Calu3 (cell line): ENCODE measurements at regions not wholly inside any gene's neighbourhood (a gene's known extent, or its start where the extent isn't known, plus 50 kb on each side); places are given as distances from the start of the nearest gene placed in this dataset.

Experiments used
- BruUV-seq: library from RNA; stranded (reverse); fragments of 400-500 nt; replicated peaks from 2 replicates; lab custom pipeline; 2021; lab: Mats Ljungman, UMichigan
- CTCF ChIA-PET: fragments of 300-600 bp; sonication (Branson Sonifier 250); formaldehyde crosslinking; loops from one replicate; lab custom pipeline; 2022; ENCODE audit warnings: antibody characterized with exemption; lab: Charles Lee
- DNase-seq: peaks from one replicate; pipeline ENCODE4 v3.0.0; 2022
- H3K27ac Mint-ChIP-seq: one replicate; pipeline ENCODE4 v1.8.0; 2022; ENCODE audit warnings: mixed read lengths; ENCODE audit not compliant: unreplicated experiment
- H3K27me3 Mint-ChIP-seq: one replicate; pipeline ENCODE4 v1.8.0; 2022; ENCODE audit warnings: mixed read lengths; ENCODE audit not compliant: unreplicated experiment
- H3K36me3 Mint-ChIP-seq: one replicate; pipeline ENCODE4 v1.8.0; 2022; ENCODE audit warnings: mild to moderate bottlenecking, moderate library complexity, mixed read lengths; ENCODE audit not compliant: insufficient read depth, unreplicated experiment
- H3K4me1 Mint-ChIP-seq: one replicate; pipeline ENCODE4 v1.8.0; 2022; ENCODE audit warnings: mild to moderate bottlenecking, low read depth, mixed read lengths; ENCODE audit not compliant: unreplicated experiment
- H3K4me3 Mint-ChIP-seq: one replicate; pipeline ENCODE4 v1.8.0; 2022; ENCODE audit warnings: mild to moderate bottlenecking, low read depth, moderate library complexity, mixed read lengths; ENCODE audit not compliant: unreplicated experiment
- H3K9me3 Mint-ChIP-seq: one replicate; pipeline ENCODE4 v1.8.0; 2022; ENCODE audit warnings: low read depth, mixed read lengths; ENCODE audit not compliant: unreplicated experiment
- CTCF ChIP-seq: fragments of 200-600 bp; IDR thresholded peaks from one replicate; pipeline ENCODE4 v1.8.0; 2022; ENCODE audit warnings: antibody characterized with exemption; ENCODE audit not compliant: unreplicated experiment
- intact Hi-C: fragments of 100-400 bp; cut with micrococcal nuclease; formaldehyde crosslinking; loops from one replicate; pipeline ENCODE4 v1.10.0; 2022; ENCODE audit not compliant: unreplicated experiment

GRCh38 chr9:32877103-32877502 lies 93.8 kb downstream of the TMEM215 start:
- H3K4me3 Mint-ChIP-seq, result no peak overlapping the region
- no peak overlapping the region for H3K27ac Mint-ChIP-seq
- CTCF ChIA-PET, result no interaction called here
- DNase-seq, result no peak
- no peaks in the 10 kb centered on the region for H3K9me3 Mint-ChIP-seq
- no TSS peak for BruUV-seq
- peaks cover 19% of the 10 kb centered on the region for H3K27me3 Mint-ChIP-seq
- TF ChIP-seq CTCF, result no peak
- intact Hi-C loops, result no loop called here
- no peaks in the 10 kb centered on the region for H3K4me1 Mint-ChIP-seq
- H3K36me3 Mint-ChIP-seq, result no peaks in the 10 kb centered on the region

GRCh38 chr9:32877639-32878217 lies 94.4 kb downstream of the TMEM215 start:
- no peaks in the 10 kb centered on the region for H3K9me3 Mint-ChIP-seq
- TF ChIP-seq CTCF, result no peak
- no TSS peak for BruUV-seq
- H3K36me3 Mint-ChIP-seq, result no peaks in the 10 kb centered on the region
- no peak overlapping the region for H3K27ac Mint-ChIP-seq
- H3K4me3 Mint-ChIP-seq, result no peak overlapping the region
- CTCF ChIA-PET, result no interaction called here
- no peak for DNase-seq
- no peaks in the 10 kb centered on the region for H3K4me1 Mint-ChIP-seq
- intact Hi-C loops, result no loop called here
- peaks cover 19% of the 10 kb centered on the region for H3K27me3 Mint-ChIP-seq

GRCh38 chr9:32879335-32879734 lies 96.0 kb downstream of the TMEM215 start:
- no peaks in the 10 kb centered on the region for H3K36me3 Mint-ChIP-seq
- H3K4me3 Mint-ChIP-seq, result no peak overlapping the region
- no peak for TF ChIP-seq CTCF
- no TSS peak for BruUV-seq
- no peak for DNase-seq
- no peak overlapping the region for H3K27ac Mint-ChIP-seq
- H3K9me3 Mint-ChIP-seq, result no peaks in the 10 kb centered on the region
- CTCF ChIA-PET, result no interaction called here
- H3K27me3 Mint-ChIP-seq, result peaks cover 7% of the 10 kb centered on the region
- intact Hi-C loops, result no loop called here
- no peaks in the 10 kb centered on the region for H3K4me1 Mint-ChIP-seq

- no peak overlapping the region for H3K27ac Mint-ChIP-seq
- intact Hi-C loops, result no loop called here
- no peaks in the 10 kb centered on the region for H3K9me3 Mint-ChIP-seq
- DNase-seq, result no peak
- TF ChIP-seq CTCF, result no peak
- no peaks in the 10 kb centered on the region for H3K27me3 Mint-ChIP-seq
- H3K4me1 Mint-ChIP-seq, result no peaks in the 10 kb centered on the region
- CTCF ChIA-PET, result no interaction called here
- H3K36me3 Mint-ChIP-seq, result no peaks in the 10 kb centered on the region
- no peak overlapping the region for H3K4me3 Mint-ChIP-seq
- BruUV-seq, result no TSS peak
Observed at GRCh38 chr9:32881948-32882347, 98.6 kb downstream of the TMEM215 start.
